GM23338 (cell line): ENCODE measurements at regions not wholly inside any gene's neighbourhood (a gene's known extent, or its start where the extent isn't known, plus 50 kb on each side); places are given as distances from the start of the nearest gene placed in this dataset.

Experiments
- ATAC-seq: fragments of 200-7000 bp; cut with Tn5 transposase; 3 replicates; pipeline ENCODE4 v1.9.1; 2020
- DNase-seq: peaks from one replicate; pipeline ENCODE4 v3.0.0-alpha.2; 2015; ENCODE audit warnings: low spot score
- H2AFZ ChIP-seq: fragments of 200-600 bp; sonication (generic); 2 replicates; pipeline ENCODE4 v1.8.0; 2016; ENCODE audit warnings: antibody characterized with exemption, mild to moderate bottlenecking, moderate library complexity
- H3F3A ChIP-seq: fragments of 200-600 bp; sonication (generic); replicated peaks from 2 replicates; pipeline ENCODE4 v1.8.0; 2017; ENCODE audit warnings: antibody characterized with exemption, mixed run types, low read depth
- H3K27ac ChIP-seq: fragments of 200-600 bp; sonication (generic); 2 replicates; pipeline ENCODE4 v1.6.1; 2016; ENCODE audit warnings: low read depth
- H3K27me3 ChIP-seq: fragments of 200-600 bp; sonication (generic); 2 replicates; pipeline ENCODE4 v1.8.0; 2016; ENCODE audit warnings: mild to moderate bottlenecking, mixed run types, moderate library complexity; ENCODE audit not compliant: insufficient read depth
- H3K36me3 ChIP-seq: fragments of 200-600 bp; sonication (generic); 2 replicates; pipeline ENCODE4 v1.8.0; 2016; ENCODE audit warnings: mild to moderate bottlenecking; ENCODE audit not compliant: insufficient read depth
- H3K4me1 ChIP-seq: fragments of 200-600 bp; sonication (generic); 2 replicates; pipeline ENCODE4 v1.8.0; 2016; ENCODE audit warnings: mild to moderate bottlenecking, moderate library complexity; ENCODE audit not compliant: insufficient read depth
- H3K4me2 ChIP-seq: fragments of 200-600 bp; sonication (generic); 2 replicates; pipeline ENCODE4 v1.7.1; 2017; ENCODE audit warnings: mixed run types
- H3K4me3 ChIP-seq: fragments of 200-600 bp; sonication (generic); 2 replicates; pipeline ENCODE4 v1.6.1; 2016; ENCODE audit warnings: mixed run types
- H3K79me2 ChIP-seq: fragments of 200-600 bp; sonication (generic); replicated peaks from 2 replicates; pipeline ENCODE4 v1.8.0; 2017; ENCODE audit warnings: mild to moderate bottlenecking; ENCODE audit not compliant: insufficient read depth
- H3K9me2 ChIP-seq: fragments of 200-600 bp; sonication (generic); 2 replicates; pipeline ENCODE4 v1.8.0; 2017; ENCODE audit not compliant: insufficient read depth
- H4K20me1 ChIP-seq: fragments of 200-600 bp; sonication (generic); replicated peaks from 2 replicates; pipeline ENCODE4 v1.8.0; 2017; ENCODE audit warnings: mild to moderate bottlenecking; ENCODE audit not compliant: insufficient read depth
- H3K27ac Mint-ChIP-seq: 2 replicates; pipeline ENCODE4 v1.8.0; 2020; ENCODE audit warnings: inconsistent platforms, mild to moderate bottlenecking, moderate library complexity, mixed read lengths
- H3K27me3 Mint-ChIP-seq: 3 replicates; pipeline ENCODE4 v1.8.0; 2022; ENCODE audit warnings: low read depth, mild to moderate bottlenecking, moderate library complexity, mixed read lengths, inconsistent platforms; ENCODE audit not compliant: insufficient read depth, poor library complexity
- H3K36me3 Mint-ChIP-seq: 3 replicates; pipeline ENCODE4 v1.8.0; 2021; ENCODE audit warnings: low read depth, mild to moderate bottlenecking, inconsistent platforms, moderate library complexity, mixed read lengths
- H3K4me1 Mint-ChIP-seq: 3 replicates; pipeline ENCODE4 v1.8.0; 2020; ENCODE audit warnings: mild to moderate bottlenecking, inconsistent platforms, mixed read lengths
- H3K4me3 Mint-ChIP-seq: 3 replicates; pipeline ENCODE4 v1.8.0; 2021; ENCODE audit warnings: moderate library complexity, mild to moderate bottlenecking, inconsistent platforms, mixed read lengths
- H3K9me3 Mint-ChIP-seq: 3 replicates; pipeline ENCODE4 v1.8.0; 2020; ENCODE audit warnings: moderate library complexity, mild to moderate bottlenecking, inconsistent platforms, mixed read lengths
- CTCF ChIP-seq, 2 experiments: fragments of 200-600 bp in 1 of 2; sonication (generic) in 1 of 2; conservative IDR thresholded peaks; 2 replicates each; pipeline versions ENCODE4 v1.5.1 to v1.6.1; 2016 to 2017; ENCODE audit warnings: antibody characterized with exemption in 2 of 2, low read depth in 2 of 2, mild to moderate bottlenecking in 2 of 2, moderate library complexity in 1 of 2
- EZH2 ChIP-seq: fragments of 200-600 bp; sonication (generic); IDR thresholded peaks from one replicate; pipeline ENCODE4 v1.8.0; 2017; ENCODE audit warnings: antibody characterized with exemption, mild to moderate bottlenecking, low read depth; ENCODE audit not compliant: unreplicated experiment
- ZNF331 ChIP-seq: fragments of 250-450 bp; sonication (Bioruptor Pico); IDR thresholded peaks from 2 replicates; pipeline ENCODE4 v1.5.0; 2020; ENCODE audit warnings: low read depth, mild to moderate bottlenecking, moderate library complexity
- ZNF462 ChIP-seq: fragments of 250-450 bp; sonication (Bioruptor Pico); IDR thresholded peaks from 2 replicates; pipeline ENCODE4 v1.5.0; 2020; ENCODE audit warnings: mild to moderate bottlenecking, moderate library complexity

GRCh38 chr15:96462768-96463750, 132.6 kb downstream of the NR2F2 start:
- H4K20me1 ChIP-seq = no peaks in the 10 kb centered on the region
- H3K4me3 Mint-ChIP-seq = no peak overlapping the region
- H3K4me1 ChIP-seq = no peaks in the 10 kb centered on the region
- H3K27me3 ChIP-seq = no peaks in the 10 kb centered on the region
- H3K4me1 Mint-ChIP-seq = no peaks in the 10 kb centered on the region; the same call in 2 of the 3 replicates
- H3K27ac Mint-ChIP-seq = no peak overlapping the region
- H3K9me2 ChIP-seq = peaks cover 5% of the 10 kb centered on the region; the same call in 1 of the 2 replicates
- no peaks in the 10 kb centered on the region for H3K27me3 Mint-ChIP-seq
- ATAC-seq (no peak), DNase-seq (no peak)
- TF ChIP-seq EZH2 (no peak), ZNF462 (no peak), CTCF (conservative IDR thresholded peaks at IDR 0.05; ENCODE audit: low read depth in 2 of 2) (peak; percentile 3 to 23; a peak in 2 of 4 replicates), ZNF331 (CRISPR knock-in tag) (no peak)
- H3K36me3 Mint-ChIP-seq = no peaks in the 10 kb centered on the region
- no peak overlapping the region for H2AFZ ChIP-seq
- no peaks in the 10 kb centered on the region for H3K79me2 ChIP-seq
- H3K4me3 ChIP-seq = no peak overlapping the region
- H3K36me3 ChIP-seq = no peaks in the 10 kb centered on the region
- H3K27ac ChIP-seq = no peak overlapping the region
- no peak overlapping the region for H3K4me2 ChIP-seq
- H3K9me3 Mint-ChIP-seq = no peaks in the 10 kb centered on the region
- H3F3A ChIP-seq = no peaks in the 10 kb centered on the region
